Activated CD8-positive, alpha-beta T cell treated with anti-CD3 and anti-CD28 coated beads, Interleukin-2, amount 10 ng/mL, durations not matched to agents 7 days and 5 days (primary cell): ENCODE measurements at regions not wholly inside any gene's neighbourhood (a gene's known extent, or its start where the extent isn't known, plus 50 kb on each side); places are given as distances from the start of the nearest gene placed in this dataset.
A peak's percentile ranks its signal among the peaks of the same experiment; 100 is the strongest.
"Not testable (repeated sequence)": the region's sequence is repeated elsewhere in the genome, so short reads cannot be mapped to it uniquely, and the experiment has no call there.

Experiments used
- ATAC-seq: fragments of 150-1000 bp; cut with Tn5 transposase; one replicate; pipeline ENCODE4 v1.10.0; 2021; ENCODE audit warnings: moderate library complexity
- CTCF ChIA-PET: fragments of 350-600 bp; sonication (Branson Sonifier 250); formaldehyde crosslinking; loops from one replicate; lab custom pipeline; 2021; ENCODE audit warnings: antibody characterized with exemption; lab: Charles Lee
- POLR2A ChIA-PET: fragments of 350-600 bp; sonication (Branson Sonifier 250); formaldehyde crosslinking; loops from one replicate; lab custom pipeline; 2021; ENCODE audit warnings: antibody characterized with exemption; lab: Charles Lee
- DNase-seq: peaks from one replicate; pipeline ENCODE4 v3.0.0-alpha.2; 2020
- H3K27ac Mint-ChIP-seq: one replicate; pipeline ENCODE4 v1.8.0; 2021; ENCODE audit warnings: mild to moderate bottlenecking, mixed read lengths
- H3K27me3 Mint-ChIP-seq: one replicate; pipeline ENCODE4 v1.8.0; 2021; ENCODE audit warnings: low read depth, mixed read lengths
- H3K36me3 Mint-ChIP-seq: one replicate; pipeline ENCODE4 v1.8.0; 2021; ENCODE audit warnings: low read depth, mixed read lengths
- H3K4me1 Mint-ChIP-seq: one replicate; pipeline ENCODE4 v1.8.0; 2021; ENCODE audit warnings: low read depth, mixed read lengths
- H3K4me3 Mint-ChIP-seq: one replicate; pipeline ENCODE4 v1.8.0; 2021; ENCODE audit warnings: mild to moderate bottlenecking, mixed read lengths
- H3K9me3 Mint-ChIP-seq: one replicate; pipeline ENCODE4 v1.8.0; 2022; ENCODE audit warnings: mixed read lengths; ENCODE audit not compliant: insufficient read depth

DNA sequence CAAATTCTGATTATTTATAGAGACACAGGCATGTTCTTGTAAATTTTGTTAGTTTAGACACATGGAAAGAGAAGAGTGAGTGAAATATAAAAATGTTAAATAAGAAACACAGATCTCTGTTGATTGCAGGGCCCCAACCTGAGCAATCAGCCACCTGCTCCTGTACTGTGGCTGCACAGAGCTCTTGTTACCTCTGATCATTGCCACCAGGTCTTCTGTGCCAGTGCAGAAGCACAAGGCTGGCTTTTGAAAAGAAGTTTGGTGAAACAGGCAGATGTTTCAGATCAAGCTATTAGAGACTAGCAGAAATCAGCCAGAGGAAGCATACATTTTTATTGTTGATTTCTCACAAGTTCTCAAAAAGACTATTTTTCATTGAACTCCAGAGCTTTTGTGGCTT, 434.1 kb upstream of the OR4E1 start:
- H3K4me3 Mint-ChIP-seq: peak overlapping the region; percentile 34
- DNase-seq (no peak), ATAC-seq (no peak)
- H3K9me3 Mint-ChIP-seq: no peaks in the 10 kb centered on the region
- H3K4me1 Mint-ChIP-seq: peaks cover 34% of the 10 kb centered on the region
- CTCF ChIA-PET: interaction anchor here (0.9 to 1.9 kb wide), 4 partner anchors 24 to 462 kb away, joined by 3 to 6 read pairs (median 3); no protein-coding TSS in a partner anchor
- POLR2A ChIA-PET: no interaction called here
- H3K27me3 Mint-ChIP-seq: no peaks in the 10 kb centered on the region
- no peaks in the 10 kb centered on the region for H3K36me3 Mint-ChIP-seq
- H3K27ac Mint-ChIP-seq: peak overlapping the region; percentile 57

DNA sequence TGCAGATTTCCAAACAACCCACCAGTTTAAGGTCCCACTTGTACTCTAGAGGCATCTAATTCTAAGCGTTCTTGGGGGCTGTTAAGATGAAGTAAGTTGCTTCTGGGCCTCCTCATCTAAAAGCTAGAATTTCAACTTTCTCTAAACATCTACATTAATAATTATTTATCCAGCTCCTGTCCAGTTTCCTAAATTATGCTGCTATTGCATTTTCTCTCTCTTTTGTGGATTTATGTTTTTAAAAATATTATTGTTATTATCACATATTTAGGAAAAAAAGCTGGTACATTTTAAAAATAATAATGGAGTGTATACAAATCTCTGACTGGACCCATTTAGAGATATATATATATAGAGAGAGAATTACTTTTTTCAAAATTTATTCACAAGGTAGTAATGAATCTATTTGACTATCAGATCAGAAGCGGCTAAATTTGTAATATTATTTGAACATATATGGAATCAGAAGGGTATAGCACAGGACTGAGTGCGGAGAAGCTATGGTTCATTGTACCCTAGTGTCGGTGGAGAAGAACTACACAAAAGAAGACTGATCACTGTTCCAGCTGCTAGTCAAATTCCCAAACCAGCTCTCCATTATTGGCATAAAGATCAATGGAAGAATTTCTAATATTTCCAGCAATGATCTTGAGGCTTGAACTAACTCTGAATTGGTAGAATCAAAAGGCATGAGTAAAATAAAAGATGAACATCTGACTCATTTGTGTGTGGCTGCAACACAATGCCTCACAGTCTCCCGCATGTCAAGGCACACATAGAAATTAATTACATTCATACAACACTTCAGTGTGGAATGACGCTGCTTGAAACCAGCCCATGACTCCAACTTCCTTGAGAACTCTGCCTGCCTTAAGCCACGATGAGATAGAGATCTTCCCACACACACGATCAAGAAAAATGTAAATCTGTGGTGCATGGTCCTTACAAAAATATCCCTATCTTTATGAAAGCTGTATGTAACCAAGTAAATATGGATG, 433.4 kb upstream of the OR4E1 start:
- Mint-ChIP-seq H3K27ac (peak overlapping the region; percentile 57), H3K9me3 (no peaks in the 10 kb centered on the region), H3K27me3 (no peaks in the 10 kb centered on the region), H3K4me1 (peaks cover 30% of the 10 kb centered on the region), H3K4me3 (peak overlapping the region; percentile 68), H3K36me3 (no peaks in the 10 kb centered on the region)
- DNase-seq (no peak), ATAC-seq (no peak)
- ChIA-PET CTCF (interaction anchor here (1.0 to 2.2 kb wide), 5 partner anchors 9 to 463 kb away, joined by 3 to 6 read pairs (median 4); no protein-coding TSS in a partner anchor), POLR2A (no interaction called here)

GRCh38 chr14:22105624-22106006, 432.0 kb upstream of the OR4E1 start:
- H3K4me1 Mint-ChIP-seq: peaks cover 28% of the 10 kb centered on the region
- POLR2A ChIA-PET: interaction anchor here (1.2 to 1.5 kb wide), 2 partner anchors 9 to 451 kb away, joined by 4 to 5 read pairs; no protein-coding TSS in a partner anchor
- H3K36me3 Mint-ChIP-seq: no peaks in the 10 kb centered on the region
- H3K4me3 Mint-ChIP-seq: peak overlapping the region; percentile 68
- no peaks in the 10 kb centered on the region for H3K27me3 Mint-ChIP-seq
- no peaks in the 10 kb centered on the region for H3K9me3 Mint-ChIP-seq
- peak; percentile 64 for ATAC-seq
- H3K27ac Mint-ChIP-seq: peak overlapping the region; percentile 78
- CTCF ChIA-PET: interaction anchor here (1.0 to 2.3 kb wide), 11 partner anchors 8 to 192 kb away, joined by 3 to 10 read pairs (median 6); no protein-coding TSS in a partner anchor
- DNase-seq: no peak

GRCh38 chr14:22105006-22105623, 431.5 kb upstream of the OR4E1 start:
- Mint-ChIP-seq H3K36me3 (no peaks in the 10 kb centered on the region), H3K4me3 (peak overlapping the region; percentile 68), H3K27ac (peak overlapping the region; percentile 78), H3K4me1 (peaks cover 30% of the 10 kb centered on the region), H3K9me3 (no peaks in the 10 kb centered on the region), H3K27me3 (no peaks in the 10 kb centered on the region)
- DNase-seq (no peak), ATAC-seq (peak; percentile 52)
- ChIA-PET POLR2A (interaction anchor here (1.2 to 1.5 kb wide), 2 partner anchors 9 to 451 kb away, joined by 4 to 5 read pairs; no protein-coding TSS in a partner anchor), CTCF (interaction anchor here (1.0 to 2.3 kb wide), 10 partner anchors 8 to 192 kb away, joined by 3 to 10 read pairs (median 6); no protein-coding TSS in a partner anchor)

GRCh38 chr14:22100764-22101120, 427.1 kb upstream of the OR4E1 start:
- POLR2A ChIA-PET, H3K4me3 Mint-ChIP-seq, H3K36me3 Mint-ChIP-seq, DNase-seq, H3K27me3 Mint-ChIP-seq, ATAC-seq, H3K9me3 Mint-ChIP-seq, H3K27ac Mint-ChIP-seq: not testable (repeated sequence)
- CTCF ChIA-PET: interaction anchor here (0.6 to 9.8 kb wide), 31 partner anchors 12 to 489 kb away, joined by 3 to 52 read pairs (median 5); partner anchors contain the start of gene DAD1
- H3K4me1 Mint-ChIP-seq: peaks cover 61% of the 10 kb centered on the region

DNA sequence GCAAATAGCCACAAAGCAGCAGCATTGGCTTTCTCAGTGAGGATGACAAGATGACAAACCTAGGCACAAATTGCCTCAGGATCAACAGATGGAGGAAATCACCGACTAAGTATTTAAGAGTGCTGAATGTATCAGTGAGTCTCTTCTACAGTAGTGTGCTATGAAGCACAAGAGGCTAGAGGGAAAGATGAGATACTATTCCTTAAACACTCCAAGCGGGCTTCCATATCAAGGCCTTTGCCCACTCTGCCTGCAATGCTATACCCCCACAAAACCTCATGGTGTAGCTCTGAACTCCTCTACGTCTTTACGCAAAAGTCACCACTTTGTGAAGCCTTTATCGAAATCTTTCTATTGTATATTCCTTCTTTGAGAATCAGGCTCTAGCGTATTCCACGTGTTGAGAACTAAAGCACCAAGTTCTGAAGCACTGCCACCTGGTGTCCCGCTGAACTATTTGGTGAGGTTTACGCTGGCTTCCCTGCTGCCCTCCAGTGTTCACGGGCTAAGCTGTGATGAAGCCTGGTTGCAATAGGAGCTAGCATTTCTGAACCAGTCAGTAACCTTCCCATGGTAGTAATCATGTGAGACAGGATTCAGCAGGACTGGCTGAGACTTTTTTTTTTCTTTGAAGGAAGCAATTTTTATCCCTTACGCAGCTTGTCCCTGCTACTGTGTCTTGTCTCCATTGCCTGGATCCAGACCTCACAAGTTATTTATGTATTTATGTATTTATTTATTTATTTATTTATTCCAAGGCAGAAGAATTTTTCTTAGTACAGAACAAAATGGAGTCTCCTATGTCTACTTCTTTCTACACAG, 426.5 kb upstream of the OR4E1 start:
- H3K36me3 Mint-ChIP-seq: no peaks in the 10 kb centered on the region
- peak; percentile 55 for ATAC-seq
- ChIA-PET POLR2A (interaction anchor here (0.6 to 1.2 kb wide), 2 partner anchors 30 to 110 kb away, joined by 3 to 4 read pairs; no protein-coding TSS in a partner anchor), CTCF (interaction anchor here (0.6 to 9.8 kb wide), 34 partner anchors 12 to 489 kb away, joined by 3 to 52 read pairs (median 4); partner anchors contain the start of gene DAD1)
- H3K4me3 Mint-ChIP-seq: no peak overlapping the region
- H3K27me3 Mint-ChIP-seq: no peaks in the 10 kb centered on the region
- no peaks in the 10 kb centered on the region for H3K9me3 Mint-ChIP-seq
- peak; percentile 78 for DNase-seq
- peak overlapping the region; percentile 44 for H3K27ac Mint-ChIP-seq
- peaks cover 59% of the 10 kb centered on the region for H3K4me1 Mint-ChIP-seq

DNA sequence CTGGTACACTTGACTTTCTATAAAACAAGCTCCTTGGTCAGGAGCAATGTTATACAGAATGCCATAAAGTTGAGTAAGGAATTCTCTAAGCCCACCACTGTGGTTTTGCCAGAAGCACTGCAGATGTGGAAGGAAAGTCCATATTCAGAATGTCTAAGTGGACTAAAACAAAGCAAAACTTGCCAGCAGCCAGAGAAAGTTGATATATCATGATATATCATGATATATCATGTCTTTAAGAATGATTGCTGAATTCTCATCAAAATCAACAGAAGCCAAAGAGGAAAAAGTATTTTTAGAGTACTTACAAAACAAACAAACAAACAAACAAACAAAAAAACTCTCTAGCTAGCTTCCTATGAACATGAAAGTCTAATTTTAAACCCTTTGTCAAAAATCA, 424.8 kb upstream of the OR4E1 start:
- Mint-ChIP-seq H3K27me3 (no peaks in the 10 kb centered on the region), H3K4me1 (peaks cover 67% of the 10 kb centered on the region), H3K9me3 (no peaks in the 10 kb centered on the region), H3K36me3 (no peaks in the 10 kb centered on the region), H3K4me3 (peak overlapping the region; percentile 74), H3K27ac (peak overlapping the region; percentile 91)
- ChIA-PET CTCF (interaction anchor here (1.0 to 9.8 kb wide), 16 partner anchors 8 to 472 kb away, joined by 3 to 52 read pairs (median 10); no protein-coding TSS in a partner anchor), POLR2A (interaction anchor here (0.6 to 1.5 kb wide), 3 partner anchors 28 to 457 kb away, joined by 4 to 7 read pairs (median 5); no protein-coding TSS in a partner anchor)
- ATAC-seq (no peak), DNase-seq (no peak)

DNA sequence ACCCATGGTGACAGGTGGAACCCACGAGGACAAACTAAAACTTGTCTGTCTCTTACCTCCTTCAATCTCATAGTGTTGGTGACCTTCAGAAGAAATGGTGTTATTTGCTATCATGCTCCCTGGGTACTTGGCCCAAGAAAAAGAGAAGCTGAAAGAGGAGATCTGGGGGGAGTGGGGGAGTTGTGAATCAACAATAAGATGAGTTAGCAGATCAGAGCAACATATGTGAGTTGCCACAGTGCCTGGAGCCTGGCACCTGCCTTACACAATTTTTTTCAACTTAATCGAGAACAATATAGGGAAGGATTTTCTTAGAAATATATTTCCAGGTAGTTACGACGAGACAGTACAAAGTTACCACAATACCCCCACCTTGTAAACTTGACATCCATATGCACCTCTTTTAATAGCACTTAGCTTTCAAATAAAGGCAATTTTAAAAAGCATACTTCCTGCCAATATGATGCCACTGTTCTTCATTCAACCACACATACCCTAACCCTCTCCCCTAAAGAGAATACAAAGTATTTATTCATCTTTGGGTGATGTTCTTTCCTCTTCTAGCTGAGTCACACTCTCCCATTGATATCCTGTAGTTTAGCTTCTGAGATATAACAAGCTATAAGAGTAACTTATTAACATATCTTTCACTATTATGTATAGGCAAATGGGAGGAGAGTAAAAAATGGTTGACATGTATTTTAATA, 424.1 kb upstream of the OR4E1 start:
- Mint-ChIP-seq H3K4me3 (peak overlapping the region; percentile 74), H3K27ac (peak overlapping the region; percentile 91), H3K27me3 (no peaks in the 10 kb centered on the region), H3K9me3 (no peaks in the 10 kb centered on the region), H3K36me3 (no peaks in the 10 kb centered on the region), H3K4me1 (peaks cover 68% of the 10 kb centered on the region)
- POLR2A ChIA-PET: interaction anchor here (1.0 to 1.5 kb wide), 3 partner anchors 27 to 459 kb away, joined by 3 to 7 read pairs (median 5); no protein-coding TSS in a partner anchor
- peak; percentile 35 for DNase-seq
- CTCF ChIA-PET: interaction anchor here (0.8 to 9.8 kb wide), 17 partner anchors 8 to 473 kb away, joined by 3 to 52 read pairs (median 6); no protein-coding TSS in a partner anchor
- peak; percentile 40 for ATAC-seq

GRCh38 chr14:22097072-22097471, 423.5 kb upstream of the OR4E1 start:
- no peak for ATAC-seq
- POLR2A ChIA-PET: interaction anchor here (1.0 to 1.3 kb wide), 5 partner anchors 8 to 465 kb away, joined by 3 to 7 read pairs (median 5); no protein-coding TSS in a partner anchor
- H3K4me1 Mint-ChIP-seq: peaks cover 65% of the 10 kb centered on the region
- H3K27me3 Mint-ChIP-seq: no peaks in the 10 kb centered on the region
- CTCF ChIA-PET: interaction anchor here (0.9 to 9.8 kb wide), 11 partner anchors 9 to 473 kb away, joined by 3 to 52 read pairs (median 6); no protein-coding TSS in a partner anchor
- H3K4me3 Mint-ChIP-seq: peak overlapping the region; percentile 74
- peak overlapping the region; percentile 91 for H3K27ac Mint-ChIP-seq
- no peak for DNase-seq
- no peaks in the 10 kb centered on the region for H3K9me3 Mint-ChIP-seq
- H3K36me3 Mint-ChIP-seq: no peaks in the 10 kb centered on the region

DNA sequence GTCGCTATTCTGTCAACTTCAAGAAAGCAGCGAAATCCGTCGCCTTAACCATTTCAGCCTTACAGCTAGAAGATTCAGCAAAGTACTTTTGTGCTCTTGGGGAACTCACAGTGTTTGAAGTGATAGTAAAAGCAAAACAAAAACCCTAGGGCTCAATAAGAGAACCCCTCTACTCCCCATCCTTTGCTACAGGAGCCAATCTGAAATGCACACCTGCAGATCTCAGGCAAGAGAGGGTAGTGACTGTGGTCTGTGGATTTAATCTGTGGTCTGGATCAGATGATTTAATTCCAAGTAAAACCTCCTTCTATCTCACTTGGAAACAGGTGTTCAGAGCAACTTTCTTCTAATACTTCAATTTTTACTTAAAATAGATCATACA, 422.9 kb upstream of the OR4E1 start:
- H3K27ac Mint-ChIP-seq: peak overlapping the region; percentile 91
- no peaks in the 10 kb centered on the region for H3K27me3 Mint-ChIP-seq
- peaks cover 65% of the 10 kb centered on the region for H3K4me1 Mint-ChIP-seq
- H3K4me3 Mint-ChIP-seq: peak overlapping the region; percentile 74
- no peaks in the 10 kb centered on the region for H3K36me3 Mint-ChIP-seq
- ATAC-seq (peak; percentile 79), DNase-seq (peak; percentile 70)
- ChIA-PET POLR2A (interaction anchor here (0.8 to 1.5 kb wide), 6 partner anchors 9 to 465 kb away, joined by 3 to 8 read pairs (median 5); no protein-coding TSS in a partner anchor), CTCF (interaction anchor here (1.0 to 9.8 kb wide), 9 partner anchors 10 to 182 kb away, joined by 3 to 52 read pairs (median 5); no protein-coding TSS in a partner anchor)
- no peaks in the 10 kb centered on the region for H3K9me3 Mint-ChIP-seq
